ENCODE measurements at regions not wholly inside any gene's neighbourhood (a gene's known extent, or its start where the extent isn't known, plus 50 kb on each side); places are given as distances from the start of the nearest gene placed in this dataset.

- no peaks in the 10 kb centered on the region for H3K9me1 ChIP-seq (ENCODE audit: control insufficient read depth, extremely low read depth, insufficient read depth, low read length)
- H3K4me1 ChIP-seq (ENCODE audit: control insufficient read depth, extremely low read depth, insufficient read depth, low read length) = no peaks in the 10 kb centered on the region
- FAIRE-seq = no peak
- no peaks in the 10 kb centered on the region for H3K79me2 ChIP-seq (ENCODE audit: control insufficient read depth, insufficient read depth, low read length)
- no peak overlapping the region for H3K9ac ChIP-seq (ENCODE audit: control insufficient read depth, extremely low read depth, insufficient read depth, low read length)
- H3K36me3 ChIP-seq (ENCODE audit: control insufficient read depth in 2 of 2, extremely low read depth in 1 of 2, insufficient read depth in 2 of 2, low read length in 2 of 2) = no peaks in the 10 kb centered on the region
- DNase-seq (ENCODE audit: low read depth, low spot score) = no peak
- H3K4me3 ChIP-seq (ENCODE audit: control insufficient read depth in 2 of 3, extremely low read depth in 1 of 3, insufficient read depth in 2 of 3, low read depth in 1 of 3, low read length in 3 of 3) = no peak overlapping the region
- TF ChIP-seq, protein P1, sequence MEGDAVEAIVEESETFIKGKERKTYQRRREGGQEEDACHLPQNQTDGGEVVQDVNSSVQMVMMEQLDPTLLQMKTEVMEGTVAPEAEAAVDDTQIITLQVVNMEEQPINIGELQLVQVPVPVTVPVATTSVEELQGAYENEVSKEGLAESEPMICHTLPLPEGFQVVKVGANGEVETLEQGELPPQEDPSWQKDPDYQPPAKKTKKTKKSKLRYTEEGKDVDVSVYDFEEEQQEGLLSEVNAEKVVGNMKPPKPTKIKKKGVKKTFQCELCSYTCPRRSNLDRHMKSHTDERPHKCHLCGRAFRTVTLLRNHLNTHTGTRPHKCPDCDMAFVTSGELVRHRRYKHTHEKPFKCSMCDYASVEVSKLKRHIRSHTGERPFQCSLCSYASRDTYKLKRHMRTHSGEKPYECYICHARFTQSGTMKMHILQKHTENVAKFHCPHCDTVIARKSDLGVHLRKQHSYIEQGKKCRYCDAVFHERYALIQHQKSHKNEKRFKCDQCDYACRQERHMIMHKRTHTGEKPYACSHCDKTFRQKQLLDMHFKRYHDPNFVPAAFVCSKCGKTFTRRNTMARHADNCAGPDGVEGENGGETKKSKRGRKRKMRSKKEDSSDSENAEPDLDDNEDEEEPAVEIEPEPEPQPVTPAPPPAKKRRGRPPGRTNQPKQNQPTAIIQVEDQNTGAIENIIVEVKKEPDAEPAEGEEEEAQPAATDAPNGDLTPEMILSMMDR (optimal IDR thresholded peaks at IDR 0.05 in 1 of 3, IDR thresholded peaks at IDR 0.05 in 1 of 3, conservative IDR thresholded peaks at IDR 0.05 in 1 of 3; ENCODE audit: extremely low read depth in 1 of 3, insufficient read depth in 2 of 3, low read length in 3 of 3) = no peak
- TF ChIP-seq EZH2 (IDR thresholded peaks at IDR 0.05; ENCODE audit: low read length) = no peak
- H2AFZ ChIP-seq (ENCODE audit: control insufficient read depth, low read length) = no peak overlapping the region
- dilution Hi-C loops (cut with MboI; ENCODE audit: extremely low pct_ligation_motif_present, low sequenced_read_pairs) = no loop called here
- H4K20me1 ChIP-seq (ENCODE audit: control insufficient read depth, extremely low read depth, insufficient read depth, low read length) = no peaks in the 10 kb centered on the region
- H3K27ac ChIP-seq (ENCODE audit: control insufficient read depth, insufficient read depth, low read length) = no peak overlapping the region
- no peaks in the 10 kb centered on the region for H3K27me3 ChIP-seq (ENCODE audit: control insufficient read depth, extremely low read depth, insufficient read depth, low read length)
- H3K4me2 ChIP-seq (ENCODE audit: control insufficient read depth, extremely low read depth, insufficient read depth, low read depth, low read length) = no peak overlapping the region
- no peaks in the 10 kb centered on the region for H3K9me3 ChIP-seq (ENCODE audit: control insufficient read depth, low read depth, low read length)
Observed at GRCh38 chr16:26214581-26215174, 522.9 kb downstream of the HS3ST4 start.

DNA sequence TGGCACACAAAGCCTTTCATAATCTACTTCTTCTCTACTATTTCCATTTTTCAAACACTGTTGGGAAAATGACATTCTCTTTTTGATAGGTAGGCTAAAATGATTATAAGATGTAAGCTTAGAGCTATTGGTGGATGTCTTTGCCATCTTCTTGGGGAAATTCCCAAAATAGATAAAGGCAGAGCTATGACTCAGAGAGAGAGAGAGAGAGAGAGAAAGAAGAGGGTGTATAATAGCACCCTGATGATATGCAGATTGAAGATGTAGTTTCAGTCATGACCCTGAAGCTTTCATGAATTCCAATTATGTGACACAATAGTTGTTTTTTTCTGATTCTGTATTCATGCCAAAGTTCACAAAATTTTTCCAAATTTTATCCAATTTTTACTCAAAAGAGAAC lies 529.1 kb downstream of the HS3ST4 start:
- DNase-seq (ENCODE audit: low read depth, low spot score) (no peak), FAIRE-seq (no peak)
- no peaks in the 10 kb centered on the region for H3K27me3 ChIP-seq (ENCODE audit: control insufficient read depth, extremely low read depth, insufficient read depth, low read length)
- no peak overlapping the region for H3K27ac ChIP-seq (ENCODE audit: control insufficient read depth, insufficient read depth, low read length)
- dilution Hi-C loops (cut with MboI; ENCODE audit: extremely low pct_ligation_motif_present, low sequenced_read_pairs) = no loop called here
- no peaks in the 10 kb centered on the region for H3K36me3 ChIP-seq (ENCODE audit: control insufficient read depth in 2 of 2, extremely low read depth in 1 of 2, insufficient read depth in 2 of 2, low read length in 2 of 2)
- no peaks in the 10 kb centered on the region for H3K4me1 ChIP-seq (ENCODE audit: control insufficient read depth, extremely low read depth, insufficient read depth, low read length)
- no peak overlapping the region for H3K4me2 ChIP-seq (ENCODE audit: control insufficient read depth, extremely low read depth, insufficient read depth, low read depth, low read length)
- no peaks in the 10 kb centered on the region for H4K20me1 ChIP-seq (ENCODE audit: control insufficient read depth, extremely low read depth, insufficient read depth, low read length)
- no peaks in the 10 kb centered on the region for H3K9me1 ChIP-seq (ENCODE audit: control insufficient read depth, extremely low read depth, insufficient read depth, low read length)
- no peaks in the 10 kb centered on the region for H3K9me3 ChIP-seq (ENCODE audit: control insufficient read depth, low read depth, low read length)
- H3K4me3 ChIP-seq (ENCODE audit: control insufficient read depth in 2 of 3, extremely low read depth in 1 of 3, insufficient read depth in 2 of 3, low read depth in 1 of 3, low read length in 3 of 3) = no peak overlapping the region
- H2AFZ ChIP-seq (ENCODE audit: control insufficient read depth, low read length) = no peak overlapping the region
- TF ChIP-seq EZH2 (IDR thresholded peaks at IDR 0.05; ENCODE audit: low read length) = no peak
- TF ChIP-seq, protein P1 (optimal IDR thresholded peaks at IDR 0.05 in 1 of 3, IDR thresholded peaks at IDR 0.05 in 1 of 3, conservative IDR thresholded peaks at IDR 0.05 in 1 of 3; ENCODE audit: extremely low read depth in 1 of 3, insufficient read depth in 2 of 3, low read length in 3 of 3) = no peak
- no peak overlapping the region for H3K9ac ChIP-seq (ENCODE audit: control insufficient read depth, extremely low read depth, insufficient read depth, low read length)
- no peaks in the 10 kb centered on the region for H3K79me2 ChIP-seq (ENCODE audit: control insufficient read depth, insufficient read depth, low read length)
